HG02852 (cell line): ENCODE measurements at regions not wholly inside any gene's neighbourhood (a gene's known extent, or its start where the extent isn't known, plus 50 kb on each side); places are given as distances from the start of the nearest gene placed in this dataset.
A peak's percentile ranks its signal among the peaks of the same experiment; 100 is the strongest.

Experiments used
- ATAC-seq: cut with Tn5 transposase; IDR thresholded peaks from one replicate; pipeline ENCODE4 v1.9.1; 2021; ENCODE audit warnings: mild to moderate bottlenecking, moderate library complexity; ENCODE audit not compliant: unreplicated experiment

DNA sequence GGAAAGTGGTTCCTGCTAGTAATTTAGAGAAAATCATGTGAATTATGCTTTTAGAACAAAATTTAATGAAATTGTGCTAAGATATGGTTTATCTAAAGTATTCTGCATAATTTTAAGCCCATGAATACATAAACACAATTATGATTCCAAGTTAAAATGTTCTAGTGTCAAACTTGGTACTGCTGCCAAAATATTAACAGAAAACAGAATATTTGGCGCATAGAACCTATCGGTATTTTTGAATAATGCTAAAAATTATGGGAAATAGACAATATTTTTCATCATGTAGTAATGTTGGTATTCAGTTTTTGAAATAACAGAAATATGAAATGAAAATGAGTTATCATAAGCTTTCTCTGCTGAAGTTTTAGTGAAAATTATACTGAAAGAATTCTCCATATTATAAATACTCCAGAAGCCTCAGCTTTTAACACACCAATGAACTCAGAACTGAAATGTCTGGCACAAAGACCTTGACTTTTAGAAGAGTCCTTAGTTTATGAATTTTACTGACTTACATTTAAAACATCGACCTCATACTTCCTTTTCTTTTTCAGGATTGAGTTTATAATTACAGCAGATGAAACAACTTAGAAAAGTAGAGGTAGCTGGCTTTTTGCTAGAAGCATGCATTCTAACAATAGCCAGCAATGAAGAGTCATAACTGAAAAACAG lies 1192.3 kb upstream of the GJE1 start:
- no peak for ATAC-seq

DNA sequence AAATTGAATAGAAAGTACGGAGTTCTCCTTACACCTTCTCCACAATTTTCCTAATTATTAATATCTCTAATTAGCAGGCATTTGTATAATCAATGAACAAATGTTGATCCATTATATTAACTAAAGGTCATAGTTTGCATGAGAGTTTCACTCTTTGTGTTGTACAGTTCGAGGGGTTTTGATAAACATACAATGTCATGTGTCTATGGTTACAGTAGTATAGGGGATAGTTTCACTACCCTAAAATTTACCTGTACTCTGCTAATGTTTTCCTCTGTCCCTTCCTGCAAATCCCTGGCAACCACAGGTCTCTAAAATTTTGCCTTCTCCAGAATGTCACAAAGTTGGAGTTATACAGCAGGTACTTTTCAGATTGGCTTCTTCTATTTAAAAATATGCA lies 1199.8 kb upstream of the GJE1 start:
- ATAC-seq, result no peak

DNA sequence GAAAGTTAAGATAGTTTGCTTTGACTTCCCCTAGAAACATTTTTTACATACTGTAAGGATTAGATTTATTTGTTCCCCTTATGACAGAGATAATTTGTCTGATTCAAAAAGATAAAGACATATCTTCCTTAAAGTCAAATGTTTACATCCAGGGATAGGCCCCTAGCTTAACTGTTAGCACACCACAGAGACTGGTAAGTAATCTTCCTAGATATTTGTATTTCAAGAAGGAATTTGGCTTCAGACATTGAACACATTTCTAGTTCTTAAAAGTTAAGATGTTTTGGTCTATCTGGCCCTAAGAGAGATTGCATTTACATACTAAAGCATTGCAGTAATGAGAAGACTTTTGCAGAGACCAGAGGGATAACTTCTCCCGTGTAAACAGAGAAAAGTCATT lies 1201.1 kb upstream of the GJE1 start:
- ATAC-seq, result no peak

DNA sequence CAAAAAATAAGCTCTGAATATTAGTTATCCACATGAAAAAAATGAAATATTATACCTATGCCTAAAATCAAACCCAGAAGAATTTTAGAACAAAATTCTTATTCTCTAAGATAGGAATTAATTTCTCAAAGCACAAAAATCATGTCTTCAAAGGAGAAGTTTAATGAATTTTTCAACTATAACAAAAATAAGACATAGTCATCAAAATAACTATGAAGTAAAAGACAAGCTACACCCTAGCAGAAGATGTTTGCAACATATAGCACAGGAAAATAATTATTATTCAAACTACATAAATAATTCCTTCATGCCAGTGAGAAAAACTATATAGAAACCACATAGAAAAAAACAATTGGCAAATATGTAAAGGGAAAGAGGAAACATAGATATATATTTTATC lies 1203.6 kb upstream of the GJE1 start:
- no peak for ATAC-seq

DNA sequence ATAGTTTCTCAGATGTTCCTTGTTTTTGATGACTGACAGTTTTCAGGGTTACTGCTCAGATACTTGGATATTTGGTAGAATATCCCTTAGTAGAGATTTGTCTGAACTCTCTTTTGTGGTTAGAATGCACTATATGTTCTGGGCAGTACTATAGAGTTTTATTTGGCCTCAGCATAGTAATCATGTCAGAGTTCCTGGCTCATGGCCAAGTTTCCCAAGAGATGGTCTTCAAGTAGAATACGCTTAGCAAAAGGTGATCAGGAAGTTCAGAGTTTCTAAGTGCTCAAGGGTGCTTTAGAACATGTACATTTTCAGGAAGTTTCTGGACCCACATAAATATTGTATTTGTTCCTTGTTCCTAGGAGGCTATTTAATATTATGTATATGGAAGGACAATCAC lies 1209.7 kb upstream of the GJE1 start:
- ATAC-seq, result no peak

DNA sequence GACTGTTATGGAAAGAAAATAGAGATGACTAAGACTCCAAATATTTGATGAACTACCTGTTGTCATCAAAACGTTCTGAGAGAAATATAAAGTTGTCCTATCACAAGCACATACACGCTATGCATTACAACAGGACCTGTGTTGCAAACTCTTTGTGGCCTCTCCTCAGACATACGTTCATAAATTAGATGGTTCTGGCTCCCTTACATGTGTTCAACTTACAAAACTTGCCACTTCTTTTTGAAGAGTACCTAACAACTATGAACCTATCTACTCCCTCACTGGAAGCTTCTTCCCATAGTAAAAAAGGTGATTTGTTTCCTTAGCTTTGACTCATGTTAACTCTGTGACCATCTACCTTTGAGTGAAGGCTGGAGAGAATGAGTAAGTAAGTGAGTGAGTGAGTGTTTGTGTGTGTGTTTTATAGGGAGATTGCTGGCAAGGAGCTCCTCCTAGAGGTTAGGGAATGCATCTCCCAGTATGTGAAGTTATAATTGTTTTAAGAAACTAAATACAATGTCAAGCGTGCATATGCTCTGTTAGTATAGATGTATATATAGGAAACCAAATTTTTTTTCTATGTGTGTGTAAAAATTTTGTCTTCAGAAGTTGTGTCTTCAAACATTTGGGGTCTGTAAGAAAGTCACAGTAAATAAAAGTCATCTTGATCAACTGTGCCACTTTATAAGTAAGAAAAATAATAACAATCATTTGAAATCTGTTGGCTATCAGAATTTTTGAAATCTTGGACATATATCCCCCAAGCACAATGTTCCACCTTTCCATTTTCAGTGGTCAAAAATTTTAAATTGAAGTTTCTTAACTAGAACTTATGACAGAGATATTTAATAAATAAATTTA lies 1211.1 kb upstream of the GJE1 start:
- peak; percentile 81 for ATAC-seq

DNA sequence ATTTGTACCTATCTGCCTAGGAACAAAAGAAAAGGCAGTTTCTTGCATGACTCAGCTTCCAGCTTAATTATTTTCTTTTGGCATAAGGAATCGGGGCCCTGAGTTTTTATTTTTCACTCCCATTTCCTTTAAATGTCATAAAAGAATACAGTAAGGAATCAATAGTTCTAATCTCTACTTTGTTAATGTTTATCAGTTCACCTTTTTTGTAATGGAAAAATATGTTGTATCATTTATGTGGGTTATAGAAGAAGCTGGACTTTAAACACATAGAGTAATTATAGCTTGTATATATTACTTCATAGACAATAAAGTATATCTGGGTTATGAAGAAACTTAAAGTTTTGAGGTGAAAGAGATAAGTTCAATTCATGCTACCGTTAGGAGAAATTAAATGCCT lies 1214.8 kb upstream of the GJE1 start:
- ATAC-seq, result no peak

DNA sequence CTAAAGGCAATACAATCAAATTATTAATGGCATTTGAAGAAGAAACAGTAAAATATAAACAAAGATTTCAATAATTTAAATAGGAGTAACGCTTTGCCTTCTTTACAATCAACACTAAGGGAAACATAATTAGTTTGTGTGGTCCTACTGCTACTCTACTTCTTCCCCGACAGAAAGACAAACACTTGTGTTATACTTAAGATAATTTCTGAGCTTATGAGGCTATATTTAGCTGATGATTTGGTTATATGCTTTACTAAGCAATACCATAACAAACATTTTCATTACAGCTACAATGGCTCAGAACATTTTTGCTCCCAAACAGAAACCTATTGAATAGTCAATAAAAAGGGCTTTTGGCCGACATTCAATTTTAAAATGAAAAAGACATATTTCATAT lies 1217.2 kb upstream of the GJE1 start:
- no peak for ATAC-seq

DNA sequence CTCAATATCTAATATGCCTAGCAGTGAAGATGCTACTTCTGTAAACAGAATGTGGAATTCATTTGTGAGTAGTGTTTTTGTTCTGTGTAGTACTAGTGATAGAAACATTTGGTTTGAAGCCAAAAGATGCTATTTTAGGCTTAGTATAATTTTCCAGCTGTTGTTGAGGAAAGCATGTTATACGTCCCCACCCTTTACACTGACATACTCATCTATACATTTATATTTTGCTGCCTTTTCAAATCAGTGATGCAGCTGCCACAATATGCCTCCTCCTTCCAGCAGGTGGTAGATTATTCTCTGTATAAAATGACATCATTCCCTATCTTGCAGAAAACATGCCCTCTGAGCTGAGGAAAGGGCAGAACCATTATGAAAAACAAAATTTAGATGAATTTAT lies 1217.6 kb upstream of the GJE1 start:
- no peak for ATAC-seq

DNA sequence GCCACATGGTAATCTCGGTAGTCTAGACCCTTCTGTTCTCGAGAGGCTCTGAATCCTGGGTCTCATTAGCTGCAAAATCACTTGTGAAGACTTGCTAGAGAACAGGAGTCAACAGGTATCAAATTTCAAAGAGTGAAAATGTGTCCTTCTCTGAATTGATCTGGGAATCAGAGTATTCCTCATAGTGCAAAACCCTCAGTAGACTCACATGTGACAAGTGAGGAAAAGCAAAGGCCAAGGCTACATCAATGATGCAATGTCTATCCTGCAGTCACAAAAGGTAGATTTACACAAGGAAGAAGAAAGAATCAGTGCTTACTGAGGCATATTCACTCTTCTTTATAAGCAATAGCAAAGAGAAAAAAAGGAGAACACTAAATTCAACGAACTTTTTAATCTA lies 1220.0 kb upstream of the GJE1 start:
- no peak for ATAC-seq

DNA sequence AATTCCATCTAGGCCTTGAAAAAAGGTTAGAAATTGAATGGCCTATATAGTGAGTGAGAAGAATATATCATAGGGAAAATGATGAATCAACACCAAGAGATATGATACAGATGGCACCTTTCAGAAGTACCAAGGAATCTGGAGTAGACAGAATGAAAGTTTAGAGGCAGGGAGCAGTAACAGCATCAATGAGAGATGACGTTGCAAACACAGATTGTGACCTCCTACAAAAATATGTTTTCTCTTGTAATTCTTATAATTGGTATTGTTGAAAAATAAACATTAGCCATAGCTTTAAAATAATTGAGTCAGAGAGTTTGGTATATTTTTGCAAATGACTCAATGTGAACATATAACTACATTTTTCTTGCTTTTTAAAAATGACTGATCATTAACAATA lies 1223.1 kb upstream of the GJE1 start:
- ATAC-seq, result no peak

DNA sequence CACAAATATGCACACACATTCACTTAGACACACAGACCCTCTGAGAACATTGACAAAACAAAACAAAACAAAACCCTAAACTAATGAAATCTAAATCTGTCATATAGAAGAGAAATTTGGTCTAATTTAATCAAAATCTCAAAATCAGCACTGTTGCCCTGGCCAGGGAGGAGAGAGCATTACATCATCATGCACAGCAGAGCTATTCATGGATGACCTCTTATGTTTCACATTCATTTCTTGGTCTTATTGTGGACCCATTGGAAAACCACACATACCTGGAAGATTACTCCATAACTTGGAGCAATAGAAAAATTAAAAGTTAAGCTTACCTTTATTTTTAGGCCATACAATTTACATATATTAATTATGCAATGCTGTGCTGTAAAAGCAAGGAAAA lies 1223.6 kb upstream of the GJE1 start:
- ATAC-seq, result no peak

DNA sequence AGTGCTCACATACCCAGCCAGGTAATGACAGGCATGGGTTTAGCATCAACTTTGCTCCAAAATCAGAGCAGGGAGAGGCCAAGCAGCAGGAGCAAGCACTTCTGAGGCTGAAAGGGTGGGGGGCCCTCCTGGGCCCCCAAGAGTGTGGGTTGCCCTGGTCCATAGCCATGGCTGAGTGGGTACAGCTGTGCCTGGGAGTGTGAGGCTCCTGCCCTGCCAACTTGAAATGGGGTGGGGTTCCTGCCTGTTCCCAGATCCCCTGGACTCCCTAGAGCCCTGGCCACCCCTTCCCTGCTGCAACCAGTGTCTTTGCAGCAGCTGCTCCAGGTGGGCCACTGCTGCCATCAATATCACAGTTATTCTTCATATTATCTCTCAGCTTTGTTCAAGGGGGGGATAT lies 1224.2 kb upstream of the GJE1 start:
- ATAC-seq, result no peak

DNA sequence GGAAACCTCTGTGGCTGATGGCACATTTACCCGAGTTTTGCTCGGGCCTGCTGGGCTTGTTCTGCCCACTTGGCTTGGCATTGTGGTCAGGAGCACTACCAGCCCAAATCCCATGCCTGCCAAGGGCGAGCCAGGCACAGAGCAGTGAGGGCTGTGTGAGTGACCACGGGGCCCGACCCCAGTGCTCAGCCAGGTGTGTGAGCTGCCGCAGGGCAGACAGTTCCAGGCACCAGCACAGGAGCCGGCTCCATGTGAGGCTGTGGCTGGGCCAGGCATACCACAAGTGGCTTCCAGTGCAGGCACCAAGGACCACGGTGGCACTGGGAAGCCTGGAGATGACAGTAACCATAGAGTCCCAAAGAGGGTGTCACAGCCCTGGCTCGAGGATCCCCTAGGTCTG lies 1225.5 kb upstream of the GJE1 start:
- ATAC-seq, result no peak

DNA sequence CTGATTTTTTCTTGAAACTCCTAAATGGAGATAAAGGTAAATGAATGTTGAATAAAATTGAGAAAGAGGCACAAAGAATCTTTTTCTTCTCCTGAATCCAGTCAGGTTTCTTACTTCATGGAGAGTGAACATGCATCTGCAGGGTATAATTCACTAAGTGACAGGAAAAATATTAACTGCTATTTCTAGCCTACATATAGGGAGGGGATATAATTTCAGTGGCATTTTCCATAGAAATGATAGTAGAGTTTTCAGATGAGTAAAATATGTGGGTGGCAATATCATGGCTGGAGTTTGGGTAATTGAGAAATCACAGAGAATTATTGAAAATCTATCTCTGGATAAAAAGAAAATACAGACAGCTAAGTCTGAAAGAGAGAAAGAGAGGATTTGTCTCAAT lies 1227.0 kb upstream of the GJE1 start:
- ATAC-seq, result no peak

DNA sequence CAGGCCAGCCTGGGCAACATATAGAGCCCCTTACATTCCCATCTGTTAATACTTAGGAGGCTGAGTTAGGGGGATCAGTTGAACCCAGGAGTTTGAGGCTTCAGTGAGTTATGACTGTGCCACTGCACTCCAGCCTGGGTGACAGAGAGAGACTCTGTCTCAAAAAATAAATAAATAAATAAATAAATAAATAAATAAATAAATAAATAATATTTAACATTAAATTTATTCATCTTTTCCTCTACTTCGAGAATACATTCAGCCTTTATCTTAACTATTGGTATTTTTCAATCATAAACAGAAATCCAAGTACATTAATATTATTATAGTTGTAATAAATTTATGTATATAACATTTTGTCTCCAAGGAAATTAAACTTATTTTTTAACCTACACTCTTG lies 1227.7 kb upstream of the GJE1 start:
- ATAC-seq, result no peak

DNA sequence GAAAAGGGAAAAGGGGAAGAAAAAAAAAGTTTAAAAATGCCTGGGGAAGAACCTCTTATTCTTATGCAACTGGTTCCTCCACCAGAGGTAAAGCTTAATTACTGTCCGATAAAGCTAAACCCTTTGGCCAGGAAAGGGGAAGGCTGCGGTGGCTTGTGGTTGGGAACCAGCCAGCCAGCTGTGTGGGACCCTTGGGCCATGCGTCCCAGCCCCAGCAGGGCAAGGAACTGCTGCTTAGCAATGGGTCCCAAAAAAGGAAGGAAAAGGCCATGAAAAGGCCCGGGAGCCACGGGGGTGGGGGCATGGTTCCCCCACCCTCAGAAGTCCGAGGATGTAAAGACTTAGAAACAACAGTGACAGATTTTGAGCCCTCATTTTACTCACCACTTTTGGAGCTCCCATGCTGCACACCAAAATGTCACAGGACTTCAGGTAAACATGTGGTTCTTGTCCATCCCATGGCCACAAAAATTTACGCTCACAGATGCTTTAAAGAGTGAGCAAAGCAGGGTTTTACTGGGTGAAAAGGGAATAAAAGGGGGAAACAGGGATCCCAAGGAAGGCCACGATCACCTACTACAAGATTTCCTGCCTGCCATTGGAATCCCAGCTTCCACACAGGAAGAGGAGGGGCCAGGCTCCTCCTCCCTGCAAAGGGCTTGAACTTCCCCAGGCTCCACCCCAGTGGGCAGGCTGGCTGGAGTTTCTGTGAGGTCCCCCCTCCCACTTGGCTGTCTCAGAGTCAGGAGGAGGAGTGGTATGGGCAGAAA lies 1234.7 kb upstream of the GJE1 start:
- ATAC-seq, result no peak

DNA sequence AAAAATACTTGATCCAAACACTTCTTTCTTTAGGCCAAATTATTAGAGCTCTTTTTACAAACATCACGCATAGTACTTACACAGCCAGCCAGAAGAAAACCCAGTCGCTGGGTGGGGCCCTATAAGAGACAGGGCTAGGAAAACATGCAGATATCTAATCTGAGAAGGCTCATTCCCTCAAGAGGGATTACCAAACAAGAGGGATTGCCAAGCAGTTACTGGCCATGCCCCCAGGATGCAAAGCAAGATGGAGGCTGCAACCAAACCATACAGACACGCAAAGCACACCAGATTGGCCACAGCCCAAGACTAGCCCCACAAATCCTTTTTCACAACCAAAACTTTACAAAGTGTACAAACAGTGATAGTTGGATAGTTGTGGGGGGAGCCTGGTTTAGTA lies 1235.4 kb upstream of the GJE1 start:
- no peak for ATAC-seq

DNA sequence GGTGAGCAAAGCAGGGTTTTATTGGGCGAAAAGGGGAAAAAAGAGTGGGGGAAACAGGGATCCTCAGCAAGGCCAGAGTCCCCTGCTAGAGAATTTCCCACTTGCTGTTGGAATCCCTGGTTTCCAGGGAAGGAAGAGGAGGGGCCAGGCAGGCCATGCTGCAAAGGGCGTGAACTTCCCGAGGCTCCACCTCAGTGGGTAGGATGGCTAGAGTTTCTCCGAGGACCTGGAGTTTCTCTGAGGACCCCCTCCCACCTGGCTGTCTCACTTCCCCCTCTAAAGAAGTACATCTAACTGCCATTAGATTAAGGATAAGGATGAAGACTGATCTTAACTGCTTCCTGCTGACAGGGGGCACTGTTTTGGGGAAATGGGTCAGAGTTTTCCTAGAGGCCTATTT lies 1239.3 kb upstream of the GJE1 start:
- ATAC-seq, result no peak

DNA sequence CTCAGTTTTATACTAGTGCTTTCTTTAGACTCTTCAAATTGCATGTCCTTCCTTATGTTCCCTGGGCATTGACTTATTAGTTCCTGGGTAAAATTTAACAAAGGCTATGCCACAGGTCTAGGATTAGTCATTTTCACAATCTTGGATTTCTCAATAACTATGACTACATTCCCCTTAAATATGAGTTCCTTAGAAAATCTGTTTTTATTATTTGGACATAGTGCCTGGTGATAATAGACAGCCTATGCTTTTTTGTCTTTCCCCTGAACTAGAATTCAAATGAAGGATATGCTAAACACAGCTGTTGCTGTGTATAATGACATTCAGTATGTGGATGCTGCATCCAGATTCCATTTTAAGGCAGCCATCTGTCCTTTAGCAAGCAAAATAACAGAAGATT lies 1252.8 kb upstream of the GJE1 start:
- ATAC-seq, result no peak

DNA sequence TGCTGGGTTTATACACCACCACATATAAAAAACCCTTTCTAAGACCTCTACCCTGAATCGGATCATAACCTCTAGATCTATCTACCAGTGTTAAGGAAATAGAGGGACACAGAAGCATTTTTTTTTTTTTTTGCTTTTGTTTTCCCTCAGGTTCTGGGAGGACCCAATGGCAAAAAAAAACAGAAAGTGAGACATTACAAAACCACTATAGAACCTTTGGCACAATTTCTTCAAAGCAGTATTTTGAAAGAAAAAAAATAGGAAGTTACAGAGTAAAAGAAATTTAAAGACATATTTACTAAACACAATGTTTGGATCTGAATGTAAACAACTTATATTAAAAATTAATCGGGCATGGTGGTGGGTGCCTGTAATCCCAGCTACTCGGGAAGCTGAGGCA lies 1258.7 kb upstream of the GJE1 start:
- no peak for ATAC-seq

DNA sequence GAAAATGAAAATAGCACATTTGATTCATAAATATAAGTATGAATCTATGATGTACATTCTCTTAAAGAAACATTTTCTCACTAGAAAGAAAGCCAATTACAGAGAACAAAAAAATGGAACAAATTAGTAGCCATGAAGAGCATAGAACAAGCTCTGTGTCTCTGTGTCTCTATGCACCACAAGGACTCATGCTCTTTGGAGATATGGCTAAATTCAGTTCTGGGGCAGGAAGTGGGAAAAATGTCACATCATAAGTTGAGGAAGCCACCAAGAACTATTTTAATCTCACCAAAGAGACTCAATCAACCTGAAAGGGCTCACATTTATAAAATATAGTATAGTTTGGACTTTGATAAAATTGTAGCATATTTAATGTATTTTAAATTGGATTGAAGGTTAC lies 1259.8 kb upstream of the GJE1 start:
- ATAC-seq, result no peak
